OCI-LY1 (cell line): ENCODE measurements at regions not wholly inside any gene's neighbourhood (a gene's known extent, or its start where the extent isn't known, plus 50 kb on each side); places are given as distances from the start of the nearest gene placed in this dataset.

Experiments used
- CTCF ChIP-seq: fragments of 200-600 bp; sonication (generic), shearing (Covaris generic); IDR thresholded peaks from 2 replicates; pipeline ENCODE4 v1.5.1; 2017; ENCODE audit warnings: mild to moderate bottlenecking, antibody characterized with exemption, low read length, moderate library complexity, mixed read lengths
- EZH2 ChIP-seq: fragments of 200-600 bp; sonication (generic), shearing (Covaris generic); IDR thresholded peaks from 2 replicates; pipeline ENCODE4 v1.8.0; 2017; ENCODE audit warnings: borderline replicate concordance, mixed run types, mild to moderate bottlenecking, antibody characterized with exemption, low read length, moderate library complexity, mixed read lengths

- TF ChIP-seq EZH2 = no peak
- no peak for TF ChIP-seq CTCF
Observed at GRCh38 chr14:26379951-26380350, 217.9 kb downstream of the NOVA1 start.
